WI38 (cell line): ENCODE measurements at regions not wholly inside any gene's neighbourhood (a gene's known extent, or its start where the extent isn't known, plus 50 kb on each side); places are given as distances from the start of the nearest gene placed in this dataset.

ENCODE experiments used
- H3K4me3 ChIP-seq: 2 replicates; pipeline ENCODE4 v1.5.1; 2011; ENCODE audit warnings: low read depth, mild to moderate bottlenecking, control low read depth, low read length
- TF ChIP-seq, protein P1 (sequence below): IDR thresholded peaks from 2 replicates; pipeline ENCODE4 v1.5.1; 2012; ENCODE audit warnings: low read depth, mild to moderate bottlenecking, control low read depth, low read length

DNA sequence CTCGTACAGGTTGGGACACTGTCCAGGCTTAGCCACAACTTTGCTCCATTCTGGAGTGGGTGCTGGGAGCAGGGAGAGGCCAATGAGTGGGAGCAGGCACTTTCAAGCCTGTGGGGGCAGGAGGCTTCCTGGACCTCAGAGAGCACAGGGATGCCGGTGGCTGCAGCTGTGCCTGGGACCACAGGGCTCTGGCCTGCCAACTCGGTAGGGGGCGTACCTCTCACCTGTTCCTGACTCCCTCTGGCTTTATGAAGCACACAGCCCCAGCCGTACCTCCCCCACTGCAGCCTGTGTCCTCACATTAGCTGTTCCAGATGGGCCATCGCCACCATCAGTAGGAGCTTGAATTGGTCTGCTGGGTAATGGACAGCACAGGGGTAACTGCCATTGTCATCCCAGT, 278.7 kb upstream of the KLHL1 start:
- H3K4me3 ChIP-seq = no peak overlapping the region
- TF ChIP-seq, protein P1, sequence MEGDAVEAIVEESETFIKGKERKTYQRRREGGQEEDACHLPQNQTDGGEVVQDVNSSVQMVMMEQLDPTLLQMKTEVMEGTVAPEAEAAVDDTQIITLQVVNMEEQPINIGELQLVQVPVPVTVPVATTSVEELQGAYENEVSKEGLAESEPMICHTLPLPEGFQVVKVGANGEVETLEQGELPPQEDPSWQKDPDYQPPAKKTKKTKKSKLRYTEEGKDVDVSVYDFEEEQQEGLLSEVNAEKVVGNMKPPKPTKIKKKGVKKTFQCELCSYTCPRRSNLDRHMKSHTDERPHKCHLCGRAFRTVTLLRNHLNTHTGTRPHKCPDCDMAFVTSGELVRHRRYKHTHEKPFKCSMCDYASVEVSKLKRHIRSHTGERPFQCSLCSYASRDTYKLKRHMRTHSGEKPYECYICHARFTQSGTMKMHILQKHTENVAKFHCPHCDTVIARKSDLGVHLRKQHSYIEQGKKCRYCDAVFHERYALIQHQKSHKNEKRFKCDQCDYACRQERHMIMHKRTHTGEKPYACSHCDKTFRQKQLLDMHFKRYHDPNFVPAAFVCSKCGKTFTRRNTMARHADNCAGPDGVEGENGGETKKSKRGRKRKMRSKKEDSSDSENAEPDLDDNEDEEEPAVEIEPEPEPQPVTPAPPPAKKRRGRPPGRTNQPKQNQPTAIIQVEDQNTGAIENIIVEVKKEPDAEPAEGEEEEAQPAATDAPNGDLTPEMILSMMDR = no peak

DNA sequence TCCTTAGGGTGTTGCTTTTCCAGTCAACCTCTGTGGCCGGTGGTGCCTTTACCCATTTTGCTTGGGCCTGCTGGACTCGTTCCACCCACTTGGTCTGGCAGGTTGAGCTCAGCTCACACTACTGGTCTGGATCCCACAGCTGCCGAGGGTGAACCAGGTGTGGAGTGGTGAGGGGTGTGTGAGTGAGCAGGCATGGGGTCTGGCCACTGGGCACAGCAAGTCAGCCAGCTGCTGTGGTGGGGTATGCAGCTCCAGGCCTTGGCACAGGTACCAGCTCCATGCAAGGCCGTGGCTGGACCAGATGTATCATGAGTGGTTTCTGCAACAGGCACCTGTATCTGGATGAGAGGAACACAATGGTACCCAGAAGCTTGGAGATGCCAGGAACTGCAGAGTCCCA, 277.6 kb upstream of the KLHL1 start:
- TF ChIP-seq, protein P1 = no peak
- H3K4me3 ChIP-seq = no peak overlapping the region

DNA sequence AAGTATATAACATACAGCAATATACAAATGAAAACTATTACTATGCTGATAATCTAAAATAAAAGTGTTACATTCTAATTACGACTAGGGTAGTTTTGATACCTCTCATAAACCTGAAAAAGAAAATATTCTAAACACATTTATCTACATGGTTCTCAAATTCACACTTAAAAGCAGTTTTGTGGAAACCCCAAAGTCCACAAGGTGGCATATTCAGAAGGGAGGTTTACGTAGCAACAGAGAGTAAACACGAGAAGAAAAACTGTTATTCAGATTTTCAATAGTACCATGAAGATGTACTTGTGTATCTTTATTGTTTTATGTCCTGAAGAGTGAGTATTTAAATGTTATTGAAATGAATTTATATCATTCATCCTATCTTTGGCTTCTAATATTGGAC, 275.9 kb upstream of the KLHL1 start:
- TF ChIP-seq, protein P1 = no peak
- H3K4me3 ChIP-seq = no peak overlapping the region

DNA sequence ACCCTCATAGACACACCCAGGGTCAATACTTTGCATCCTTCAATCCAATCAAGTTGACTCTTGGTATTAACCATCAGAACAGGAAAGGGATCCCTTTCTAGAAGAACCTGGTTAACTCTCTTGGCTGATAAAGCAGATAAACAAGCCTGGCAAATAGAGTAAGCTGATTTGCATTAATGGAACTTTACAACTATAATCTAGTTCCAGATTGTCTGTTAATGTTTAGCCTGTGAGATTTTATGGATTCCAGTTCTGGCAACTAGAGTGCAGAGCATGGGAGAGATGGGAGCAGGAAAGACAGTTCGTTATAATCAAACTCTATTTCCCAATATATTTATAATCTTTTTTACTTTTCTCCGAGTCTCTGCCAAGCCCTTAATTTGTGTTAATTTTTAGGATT, 272.6 kb upstream of the KLHL1 start:
- no peak overlapping the region for H3K4me3 ChIP-seq
- TF ChIP-seq, protein P1 = no peak

DNA sequence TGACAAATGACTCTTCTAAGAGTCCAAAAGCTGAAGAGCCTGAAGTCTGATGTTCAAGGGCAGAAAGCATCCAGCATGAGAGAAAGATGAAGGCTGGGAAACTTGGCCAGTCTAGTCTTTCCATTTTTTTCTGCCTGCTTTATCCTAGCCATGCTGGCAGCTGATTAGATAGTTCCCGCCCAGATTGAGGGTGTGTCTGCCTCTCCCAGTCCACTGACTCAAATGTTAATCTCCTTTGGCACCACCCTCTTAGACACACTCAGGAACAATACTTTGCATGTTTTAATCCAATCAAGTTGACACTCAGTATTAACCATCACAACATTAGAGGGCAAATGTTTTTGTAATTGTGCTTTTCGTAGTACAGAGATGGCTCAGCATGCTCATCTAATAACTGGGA, 267.5 kb upstream of the KLHL1 start:
- H3K4me3 ChIP-seq = no peak overlapping the region
- TF ChIP-seq, protein P1 = no peak

DNA sequence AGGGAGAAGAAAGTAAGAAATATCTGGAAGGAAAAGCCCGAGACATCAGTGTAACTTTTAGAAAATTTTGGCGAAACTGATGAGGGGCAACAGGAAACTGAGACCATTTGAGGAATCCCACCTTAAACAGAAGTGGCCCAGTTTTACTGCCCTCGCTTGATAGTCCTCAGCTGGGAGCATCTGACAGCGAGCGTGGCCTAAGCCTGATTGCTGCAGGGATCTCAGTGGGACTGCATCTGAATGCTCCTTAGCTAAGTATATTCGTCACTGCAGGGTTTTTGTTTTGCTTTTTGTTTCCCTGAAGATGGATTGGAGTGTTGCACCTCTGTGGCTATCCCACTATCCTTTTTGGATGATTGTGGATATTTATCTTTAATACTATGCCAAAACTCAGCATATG, 262.7 kb upstream of the KLHL1 start:
- TF ChIP-seq, protein P1 = no peak
- H3K4me3 ChIP-seq = no peak overlapping the region

DNA sequence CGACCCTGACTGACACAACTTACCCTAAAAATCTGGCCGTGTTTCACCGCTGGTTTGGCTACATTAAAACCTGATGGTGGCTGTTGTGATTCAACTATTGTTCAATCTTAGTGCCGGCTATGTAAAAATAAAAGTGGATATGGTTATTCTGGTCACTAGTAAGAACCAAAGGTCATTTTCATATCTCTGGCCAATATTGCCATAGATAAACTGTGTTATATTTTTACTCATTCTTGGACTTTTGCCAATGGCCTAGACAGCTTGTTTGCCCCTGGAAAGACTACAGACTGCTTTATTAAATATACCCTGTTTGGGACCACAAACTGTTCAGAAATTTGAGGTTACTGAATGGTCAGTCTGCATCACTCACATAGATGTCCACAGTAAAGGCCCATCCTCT, 258.5 kb upstream of the KLHL1 start:
- TF ChIP-seq, protein P1 = no peak
- no peak overlapping the region for H3K4me3 ChIP-seq

DNA sequence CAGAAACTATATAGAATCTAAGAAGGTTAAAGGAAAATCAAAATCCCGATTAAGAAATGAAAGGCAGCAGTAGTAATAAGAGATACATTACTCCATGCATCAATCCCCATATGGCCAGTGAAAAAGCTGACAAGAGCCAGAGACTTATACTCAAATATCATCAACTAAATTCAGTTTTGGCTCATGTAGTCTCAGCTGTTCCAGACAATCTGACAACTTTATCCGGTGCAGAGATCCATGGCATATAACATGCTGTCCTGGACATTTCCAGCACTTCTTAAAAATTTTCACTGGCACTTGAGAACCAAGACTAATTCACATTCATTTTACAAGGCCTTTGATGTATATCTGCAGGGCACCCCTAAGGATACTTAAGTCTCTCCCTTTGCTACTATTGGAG, 255.7 kb upstream of the KLHL1 start:
- H3K4me3 ChIP-seq = no peak overlapping the region
- TF ChIP-seq, protein P1 = no peak
